Keratinocyte (primary cell): ENCODE measurements at regions not wholly inside any gene's neighbourhood (a gene's known extent, or its start where the extent isn't known, plus 50 kb on each side); places are given as distances from the start of the nearest gene placed in this dataset.

Source experiments
- DNase-seq: peaks from one replicate; pipeline ENCODE4 v3.0.0-alpha.2; 2011; ENCODE audit warnings: low read depth, missing footprints, low spot score
- FAIRE-seq: peaks from 2 replicates; lab custom pipeline; 2011; peaks lifted over from hg19 to GRCh38; lab: Jason Lieb, UNC
- H2AFZ ChIP-seq: 2 replicates; pipeline ENCODE4 v1.6.0; 2012; ENCODE audit warnings: low read length, control low read depth, inconsistent platforms; ENCODE audit not compliant: control insufficient read depth
- H3K27ac ChIP-seq: 2 replicates; pipeline ENCODE4 v1.5.1; 2011; ENCODE audit warnings: low read length; ENCODE audit not compliant: control insufficient read depth, insufficient read depth
- H3K27me3 ChIP-seq: 3 replicates; pipeline ENCODE4 v1.6.0; 2011; ENCODE audit warnings: low read length; ENCODE audit not compliant: control insufficient read depth, insufficient read depth; ENCODE audit errors: extremely low read depth
- H3K36me3 ChIP-seq, 2 experiments: 2 replicates in 1 of 2; 3 replicates in 1 of 2; pipeline ENCODE4 v1.5.1; 2011; ENCODE audit warnings: low read length in 2 of 2, mild to moderate bottlenecking in 1 of 2; ENCODE audit not compliant: control insufficient read depth in 2 of 2, insufficient read depth in 2 of 2; ENCODE audit errors: extremely low read depth in 1 of 2
- H3K4me1 ChIP-seq: 3 replicates; pipeline ENCODE4 v1.5.1; 2011; ENCODE audit warnings: low read length; ENCODE audit not compliant: control insufficient read depth, insufficient read depth; ENCODE audit errors: extremely low read depth
- H3K4me2 ChIP-seq: 3 replicates; pipeline ENCODE4 v1.6.0; 2011; ENCODE audit warnings: low read depth, low read length; ENCODE audit not compliant: control insufficient read depth, insufficient read depth; ENCODE audit errors: extremely low read depth
- H3K4me3 ChIP-seq, 3 experiments: fragments of 200-600 bp in 1 of 3; sonication (generic) in 1 of 3; 2 replicates in 2 of 3; 3 replicates in 1 of 3; pipeline ENCODE4 v1.5.1; 2011 to 2016; ENCODE audit warnings: low read length in 3 of 3, mild to moderate bottlenecking in 3 of 3, control low read depth in 2 of 3, inconsistent platforms in 1 of 3, low read depth in 1 of 3, mixed read lengths in 1 of 3, mixed run types in 1 of 3, moderate library complexity in 1 of 3; ENCODE audit not compliant: control insufficient read depth in 2 of 3, insufficient read depth in 2 of 3; ENCODE audit errors: extremely low read depth in 1 of 3
- H3K79me2 ChIP-seq: 2 replicates; pipeline ENCODE4 v1.6.0; 2012; ENCODE audit warnings: low read length; ENCODE audit not compliant: control insufficient read depth, insufficient read depth
- H3K9ac ChIP-seq: 3 replicates; pipeline ENCODE4 v1.6.0; 2011; ENCODE audit warnings: low read length; ENCODE audit not compliant: control insufficient read depth, insufficient read depth; ENCODE audit errors: extremely low read depth
- H3K9me1 ChIP-seq: 3 replicates; pipeline ENCODE4 v1.6.0; 2011; ENCODE audit warnings: low read length; ENCODE audit not compliant: control insufficient read depth, insufficient read depth; ENCODE audit errors: extremely low read depth
- H3K9me3 ChIP-seq: 2 replicates; pipeline ENCODE4 v1.5.1; 2012; ENCODE audit warnings: low read depth, low read length; ENCODE audit not compliant: control insufficient read depth
- H4K20me1 ChIP-seq: 3 replicates; pipeline ENCODE4 v1.6.0; 2011; ENCODE audit warnings: low read length; ENCODE audit not compliant: control insufficient read depth, insufficient read depth; ENCODE audit errors: extremely low read depth
- EZH2 ChIP-seq: IDR thresholded peaks from one replicate; pipeline ENCODE4 v1.6.1; 2012; ENCODE audit warnings: inconsistent platforms, mild to moderate bottlenecking, low read length, moderate library complexity
- dilution Hi-C: fragments of 300-500 bp; cut with MboI; formaldehyde crosslinking; loops from one replicate; pipeline ENCODE4 v1.7.0; 2020; ENCODE audit warnings: low sequenced_read_pairs; ENCODE audit not compliant: extremely low pct_ligation_motif_present
- TF ChIP-seq, protein P1 (sequence below), 3 experiments: IDR thresholded peaks in 1 of 3; conservative IDR thresholded peaks in 1 of 3; optimal IDR thresholded peaks in 1 of 3; 2 replicates in 2 of 3; 3 replicates in 1 of 3; pipeline versions ENCODE3 to v1.5.1; 2011; ENCODE audit warnings: low read length in 3 of 3, mild to moderate bottlenecking in 3 of 3, moderate library complexity in 2 of 3, control low read depth in 1 of 3, inconsistent platforms in 1 of 3; ENCODE audit not compliant: insufficient read depth in 2 of 3; ENCODE audit errors: extremely low read depth in 1 of 3

DNA sequence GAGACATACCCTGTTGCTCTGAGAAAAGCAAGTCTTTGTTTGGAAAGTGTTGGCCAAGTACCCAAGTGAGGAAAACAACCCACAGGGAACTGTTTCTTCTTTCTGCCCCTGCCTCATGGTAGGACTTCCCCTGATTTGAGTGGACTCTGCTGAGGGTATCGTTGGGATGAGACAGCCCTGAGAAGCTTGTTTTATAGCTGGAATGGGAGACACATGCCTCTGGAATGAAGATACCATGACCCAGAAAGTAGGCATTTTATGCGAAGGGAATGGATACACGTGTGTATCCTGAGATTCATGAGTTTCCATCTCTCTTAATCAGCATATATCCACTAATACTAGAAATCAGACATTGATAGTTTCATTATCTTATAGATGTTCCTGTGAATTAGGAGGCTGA, 382.3 kb downstream of the ATP23 start:
- H3K4me3 ChIP-seq = no peak overlapping the region
- dilution Hi-C loops = no loop called here
- FAIRE-seq = no peak

DNA sequence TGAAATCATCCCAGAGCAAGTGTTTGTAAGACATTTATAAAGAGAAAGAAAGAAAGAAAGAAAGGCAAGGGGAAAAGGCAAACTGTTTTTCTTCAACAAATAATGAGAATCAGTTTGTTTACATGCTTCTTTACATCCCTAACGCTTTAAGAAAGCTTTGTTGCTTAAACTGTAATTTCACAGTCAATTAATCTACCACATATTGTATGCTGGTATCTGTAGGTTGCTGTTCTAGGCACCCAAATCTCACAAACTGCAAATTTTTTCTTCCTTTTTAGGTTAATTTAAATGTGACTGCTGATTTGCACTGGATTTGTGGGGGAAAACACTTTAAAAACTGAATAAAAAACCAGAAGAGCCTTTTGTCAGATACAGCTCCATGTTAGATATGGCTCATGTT, 384.2 kb downstream of the ATP23 start:
- Histone ChIP-seq H3K9me1 (no peaks in the 10 kb centered on the region), H3K4me1 (no peaks in the 10 kb centered on the region), H3K9ac (no peak overlapping the region), H3K79me2 (no peaks in the 10 kb centered on the region), H3K9me3 (no peaks in the 10 kb centered on the region), H3K4me3 (no peak overlapping the region), H2AFZ (no peak overlapping the region), H3K27ac (no peak overlapping the region), H3K4me2 (no peak overlapping the region), H3K36me3 (no peaks in the 10 kb centered on the region), H3K27me3 (no peaks in the 10 kb centered on the region), H4K20me1 (no peaks in the 10 kb centered on the region)
- dilution Hi-C loops = loop anchor here (25.0 kb wide), 1 partner anchor 112 kb away; no protein-coding TSS in a partner anchor
- FAIRE-seq = no peak
- TF ChIP-seq EZH2 = no peak
- TF ChIP-seq, protein P1, sequence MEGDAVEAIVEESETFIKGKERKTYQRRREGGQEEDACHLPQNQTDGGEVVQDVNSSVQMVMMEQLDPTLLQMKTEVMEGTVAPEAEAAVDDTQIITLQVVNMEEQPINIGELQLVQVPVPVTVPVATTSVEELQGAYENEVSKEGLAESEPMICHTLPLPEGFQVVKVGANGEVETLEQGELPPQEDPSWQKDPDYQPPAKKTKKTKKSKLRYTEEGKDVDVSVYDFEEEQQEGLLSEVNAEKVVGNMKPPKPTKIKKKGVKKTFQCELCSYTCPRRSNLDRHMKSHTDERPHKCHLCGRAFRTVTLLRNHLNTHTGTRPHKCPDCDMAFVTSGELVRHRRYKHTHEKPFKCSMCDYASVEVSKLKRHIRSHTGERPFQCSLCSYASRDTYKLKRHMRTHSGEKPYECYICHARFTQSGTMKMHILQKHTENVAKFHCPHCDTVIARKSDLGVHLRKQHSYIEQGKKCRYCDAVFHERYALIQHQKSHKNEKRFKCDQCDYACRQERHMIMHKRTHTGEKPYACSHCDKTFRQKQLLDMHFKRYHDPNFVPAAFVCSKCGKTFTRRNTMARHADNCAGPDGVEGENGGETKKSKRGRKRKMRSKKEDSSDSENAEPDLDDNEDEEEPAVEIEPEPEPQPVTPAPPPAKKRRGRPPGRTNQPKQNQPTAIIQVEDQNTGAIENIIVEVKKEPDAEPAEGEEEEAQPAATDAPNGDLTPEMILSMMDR (optimal IDR thresholded peaks at IDR 0.05 in 1 of 3, IDR thresholded peaks at IDR 0.05 in 1 of 3, conservative IDR thresholded peaks at IDR 0.05 in 1 of 3; ENCODE audit: extremely low read depth in 1 of 3, insufficient read depth in 2 of 3, low read length in 3 of 3) = no peak
- no peak for DNase-seq

More for the DNA sequence above, 382.3 kb downstream of the ATP23 start:
- DNase-seq = no peak
- TF ChIP-seq EZH2 = no peak
- TF ChIP-seq, protein P1 (optimal IDR thresholded peaks at IDR 0.05 in 1 of 3, IDR thresholded peaks at IDR 0.05 in 1 of 3, conservative IDR thresholded peaks at IDR 0.05 in 1 of 3; ENCODE audit: extremely low read depth in 1 of 3, insufficient read depth in 2 of 3, low read length in 3 of 3) = no peak
- Histone ChIP-seq H3K4me2 (no peak overlapping the region), H3K9me3 (no peaks in the 10 kb centered on the region), H3K27me3 (no peaks in the 10 kb centered on the region), H2AFZ (no peak overlapping the region), H3K79me2 (no peaks in the 10 kb centered on the region), H4K20me1 (no peaks in the 10 kb centered on the region), H3K9ac (no peak overlapping the region), H3K9me1 (no peaks in the 10 kb centered on the region), H3K36me3 (no peaks in the 10 kb centered on the region), H3K4me1 (no peaks in the 10 kb centered on the region), H3K27ac (no peak overlapping the region)
